HL-60 (cell line): ENCODE measurements at regions not wholly inside any gene's neighbourhood (a gene's known extent, or its start where the extent isn't known, plus 50 kb on each side); places are given as distances from the start of the nearest gene placed in this dataset.

ENCODE experiments used
- DNase-seq, 2 experiments: peaks; one replicate each; pipeline ENCODE4 v3.0.0-alpha.2; 2010 to 2020; ENCODE audit warnings: low read depth in 1 of 2, low spot score in 1 of 2
- H3K27ac ChIP-seq: fragments of 250-450 bp; sonication (Bioruptor Pico); replicated peaks from 2 replicates; pipeline ENCODE4 v1.5.1; 2020; ENCODE audit warnings: mild to moderate bottlenecking, moderate library complexity
- H3K27me3 ChIP-seq: fragments of 250-450 bp; sonication (Bioruptor Pico); 2 replicates; pipeline ENCODE4 v1.5.1; 2021; ENCODE audit warnings: mild to moderate bottlenecking, moderate library complexity; ENCODE audit not compliant: insufficient read depth, poor library complexity, severe bottlenecking
- H3K4me3 ChIP-seq: replicated peaks from 2 replicates; pipeline ENCODE4 v1.5.1; 2011; ENCODE audit warnings: mild to moderate bottlenecking, control low read depth, low read length; ENCODE audit not compliant: insufficient read depth
- GABPA ChIP-seq: IDR thresholded peaks from 2 replicates; pipeline ENCODE4 v1.6.1; 2012; ENCODE audit warnings: low read depth
- POLR2AphosphoS5 ChIP-seq: IDR thresholded peaks from 2 replicates; pipeline ENCODE4 v1.6.1; 2012; ENCODE audit warnings: low read depth
- SPI1 ChIP-seq: IDR thresholded peaks from 2 replicates; pipeline ENCODE4 v1.6.1; 2012; ENCODE audit warnings: low read depth, mild to moderate bottlenecking, borderline replicate concordance
- TF ChIP-seq, protein P1 (sequence below): IDR thresholded peaks from 2 replicates; pipeline ENCODE4 v1.6.1; 2012; ENCODE audit warnings: low read depth; ENCODE audit not compliant: insufficient replicate concordance
- TF ChIP-seq, protein P2 (sequence below): IDR thresholded peaks from one replicate; pipeline ENCODE4 v1.5.1; 2011; ENCODE audit warnings: low read length, control low read depth, inconsistent platforms; ENCODE audit not compliant: insufficient read depth

DNA sequence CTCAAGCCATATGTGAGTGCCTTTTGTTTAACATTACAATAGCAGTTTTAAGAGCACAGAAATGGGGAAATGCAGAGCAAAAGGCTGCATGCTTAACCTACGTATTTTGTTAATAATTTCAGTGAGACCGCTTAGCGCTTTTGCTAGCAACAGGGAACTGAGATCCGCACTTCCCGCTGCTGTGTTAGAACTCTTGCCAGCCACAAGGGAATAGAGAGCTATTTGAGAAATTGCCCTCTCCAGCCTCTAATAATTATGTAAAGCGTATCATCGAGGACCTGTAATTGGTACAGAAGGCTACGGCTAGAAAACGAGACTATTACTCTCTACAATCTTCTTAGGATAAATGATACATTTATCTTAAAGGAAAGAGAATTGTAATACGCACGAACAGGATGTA, 205.2 kb upstream of the GRIP1 start:
- H3K27me3 ChIP-seq: peaks cover 3% of the 10 kb centered on the region
- no peak for DNase-seq
- TF ChIP-seq POLR2AphosphoS5: no peak
- TF ChIP-seq, protein P1, sequence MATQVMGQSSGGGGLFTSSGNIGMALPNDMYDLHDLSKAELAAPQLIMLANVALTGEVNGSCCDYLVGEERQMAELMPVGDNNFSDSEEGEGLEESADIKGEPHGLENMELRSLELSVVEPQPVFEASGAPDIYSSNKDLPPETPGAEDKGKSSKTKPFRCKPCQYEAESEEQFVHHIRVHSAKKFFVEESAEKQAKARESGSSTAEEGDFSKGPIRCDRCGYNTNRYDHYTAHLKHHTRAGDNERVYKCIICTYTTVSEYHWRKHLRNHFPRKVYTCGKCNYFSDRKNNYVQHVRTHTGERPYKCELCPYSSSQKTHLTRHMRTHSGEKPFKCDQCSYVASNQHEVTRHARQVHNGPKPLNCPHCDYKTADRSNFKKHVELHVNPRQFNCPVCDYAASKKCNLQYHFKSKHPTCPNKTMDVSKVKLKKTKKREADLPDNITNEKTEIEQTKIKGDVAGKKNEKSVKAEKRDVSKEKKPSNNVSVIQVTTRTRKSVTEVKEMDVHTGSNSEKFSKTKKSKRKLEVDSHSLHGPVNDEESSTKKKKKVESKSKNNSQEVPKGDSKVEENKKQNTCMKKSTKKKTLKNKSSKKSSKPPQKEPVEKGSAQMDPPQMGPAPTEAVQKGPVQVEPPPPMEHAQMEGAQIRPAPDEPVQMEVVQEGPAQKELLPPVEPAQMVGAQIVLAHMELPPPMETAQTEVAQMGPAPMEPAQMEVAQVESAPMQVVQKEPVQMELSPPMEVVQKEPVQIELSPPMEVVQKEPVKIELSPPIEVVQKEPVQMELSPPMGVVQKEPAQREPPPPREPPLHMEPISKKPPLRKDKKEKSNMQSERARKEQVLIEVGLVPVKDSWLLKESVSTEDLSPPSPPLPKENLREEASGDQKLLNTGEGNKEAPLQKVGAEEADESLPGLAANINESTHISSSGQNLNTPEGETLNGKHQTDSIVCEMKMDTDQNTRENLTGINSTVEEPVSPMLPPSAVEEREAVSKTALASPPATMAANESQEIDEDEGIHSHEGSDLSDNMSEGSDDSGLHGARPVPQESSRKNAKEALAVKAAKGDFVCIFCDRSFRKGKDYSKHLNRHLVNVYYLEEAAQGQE: no peak
- TF ChIP-seq GABPA: no peak
- TF ChIP-seq, protein P2, sequence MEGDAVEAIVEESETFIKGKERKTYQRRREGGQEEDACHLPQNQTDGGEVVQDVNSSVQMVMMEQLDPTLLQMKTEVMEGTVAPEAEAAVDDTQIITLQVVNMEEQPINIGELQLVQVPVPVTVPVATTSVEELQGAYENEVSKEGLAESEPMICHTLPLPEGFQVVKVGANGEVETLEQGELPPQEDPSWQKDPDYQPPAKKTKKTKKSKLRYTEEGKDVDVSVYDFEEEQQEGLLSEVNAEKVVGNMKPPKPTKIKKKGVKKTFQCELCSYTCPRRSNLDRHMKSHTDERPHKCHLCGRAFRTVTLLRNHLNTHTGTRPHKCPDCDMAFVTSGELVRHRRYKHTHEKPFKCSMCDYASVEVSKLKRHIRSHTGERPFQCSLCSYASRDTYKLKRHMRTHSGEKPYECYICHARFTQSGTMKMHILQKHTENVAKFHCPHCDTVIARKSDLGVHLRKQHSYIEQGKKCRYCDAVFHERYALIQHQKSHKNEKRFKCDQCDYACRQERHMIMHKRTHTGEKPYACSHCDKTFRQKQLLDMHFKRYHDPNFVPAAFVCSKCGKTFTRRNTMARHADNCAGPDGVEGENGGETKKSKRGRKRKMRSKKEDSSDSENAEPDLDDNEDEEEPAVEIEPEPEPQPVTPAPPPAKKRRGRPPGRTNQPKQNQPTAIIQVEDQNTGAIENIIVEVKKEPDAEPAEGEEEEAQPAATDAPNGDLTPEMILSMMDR: no peak
- TF ChIP-seq SPI1: no peak
- H3K4me3 ChIP-seq: no peak overlapping the region
- no peak overlapping the region for H3K27ac ChIP-seq

GRCh38 chr12:66885115-66885875, 206.4 kb upstream of the GRIP1 start:
- peaks cover 3% of the 10 kb centered on the region for H3K27me3 ChIP-seq
- no peak overlapping the region for H3K27ac ChIP-seq
- TF ChIP-seq, protein P2: no peak
- TF ChIP-seq, protein P1: no peak
- TF ChIP-seq GABPA (no peak), SPI1 (no peak), POLR2AphosphoS5 (no peak)
- no peak overlapping the region for H3K4me3 ChIP-seq
- DNase-seq: no peak

DNA sequence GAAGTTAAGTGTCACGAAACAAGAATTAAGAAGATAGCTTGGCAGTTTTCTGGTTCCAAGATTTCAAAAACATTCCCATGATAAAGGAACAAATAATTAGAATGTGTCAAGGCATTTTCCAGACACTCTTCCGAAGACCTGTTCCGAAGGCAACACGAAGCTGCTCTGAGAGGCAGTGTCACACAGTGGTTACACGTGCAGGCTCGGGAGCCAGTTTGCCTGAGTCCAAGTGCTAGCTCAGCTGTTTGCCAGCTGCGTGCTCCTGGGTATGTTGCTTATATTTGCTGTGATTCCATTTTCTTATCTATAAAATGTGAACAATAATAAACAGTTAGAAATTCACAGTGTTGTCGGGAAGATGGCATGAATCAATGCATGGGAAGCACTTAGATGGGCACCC, 217.9 kb upstream of the GRIP1 start:
- Histone ChIP-seq H3K27me3 (no peaks in the 10 kb centered on the region), H3K27ac (no peak overlapping the region), H3K4me3 (no peak overlapping the region)
- no peak for DNase-seq
- TF ChIP-seq GABPA (no peak), POLR2AphosphoS5 (no peak), SPI1 (no peak)
- TF ChIP-seq, protein P2: no peak
- TF ChIP-seq, protein P1: no peak
